ENCODE measurements at regions not wholly inside any gene's neighbourhood (a gene's known extent, or its start where the extent isn't known, plus 50 kb on each side); places are given as distances from the start of the nearest gene placed in this dataset.

DNA sequence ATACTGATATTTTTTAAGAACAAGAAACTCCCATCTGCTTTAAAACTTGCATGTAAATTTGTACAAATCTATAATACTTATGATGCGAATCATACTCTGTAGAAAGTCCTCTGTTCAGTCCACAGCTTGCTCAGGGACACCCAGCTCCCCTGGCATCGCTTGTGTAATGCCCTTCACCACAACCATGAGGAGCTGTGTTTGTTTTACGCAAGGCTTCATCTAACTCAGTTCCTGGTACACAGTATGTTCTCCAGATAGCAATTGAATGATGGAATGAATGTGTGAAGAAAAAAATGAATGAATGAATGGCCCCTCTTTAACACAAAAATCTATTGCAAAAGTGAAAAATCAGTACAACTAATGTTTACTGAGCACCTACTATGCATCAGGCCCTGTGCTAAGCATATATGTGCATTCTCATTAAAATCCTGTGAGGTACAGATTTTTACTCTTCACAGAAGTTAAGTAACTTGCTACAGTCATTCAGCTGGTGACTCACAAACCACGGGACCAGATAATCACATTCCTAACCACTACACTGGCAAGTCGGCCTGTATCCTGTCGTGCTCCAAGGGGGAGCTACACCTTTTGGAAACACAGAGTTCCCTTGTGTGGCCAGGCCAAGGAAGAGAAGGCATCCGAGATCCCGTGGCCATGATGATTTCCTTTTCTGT is 58.7 kb upstream of the KDR start:
- no peaks in the 10 kb centered on the region for H3K9me3 ChIP-seq (replicated peaks)
- peaks cover 48% of the 10 kb centered on the region for H3K4me1 ChIP-seq
- H3K4me3 ChIP-seq = no peak overlapping the region
- no peaks in the 10 kb centered on the region for H3K27me3 ChIP-seq (ENCODE audit: low read depth)
- no peak for DNase-seq
- no peaks in the 10 kb centered on the region for H3K36me3 ChIP-seq
- intact Hi-C loops (cut with micrococcal nuclease) = no loop called here
- TF ChIP-seq, protein P1, sequence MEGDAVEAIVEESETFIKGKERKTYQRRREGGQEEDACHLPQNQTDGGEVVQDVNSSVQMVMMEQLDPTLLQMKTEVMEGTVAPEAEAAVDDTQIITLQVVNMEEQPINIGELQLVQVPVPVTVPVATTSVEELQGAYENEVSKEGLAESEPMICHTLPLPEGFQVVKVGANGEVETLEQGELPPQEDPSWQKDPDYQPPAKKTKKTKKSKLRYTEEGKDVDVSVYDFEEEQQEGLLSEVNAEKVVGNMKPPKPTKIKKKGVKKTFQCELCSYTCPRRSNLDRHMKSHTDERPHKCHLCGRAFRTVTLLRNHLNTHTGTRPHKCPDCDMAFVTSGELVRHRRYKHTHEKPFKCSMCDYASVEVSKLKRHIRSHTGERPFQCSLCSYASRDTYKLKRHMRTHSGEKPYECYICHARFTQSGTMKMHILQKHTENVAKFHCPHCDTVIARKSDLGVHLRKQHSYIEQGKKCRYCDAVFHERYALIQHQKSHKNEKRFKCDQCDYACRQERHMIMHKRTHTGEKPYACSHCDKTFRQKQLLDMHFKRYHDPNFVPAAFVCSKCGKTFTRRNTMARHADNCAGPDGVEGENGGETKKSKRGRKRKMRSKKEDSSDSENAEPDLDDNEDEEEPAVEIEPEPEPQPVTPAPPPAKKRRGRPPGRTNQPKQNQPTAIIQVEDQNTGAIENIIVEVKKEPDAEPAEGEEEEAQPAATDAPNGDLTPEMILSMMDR (IDR thresholded peaks at IDR 0.05; ENCODE audit: borderline replicate concordance) = no peak
- H3K27ac ChIP-seq (replicated peaks) = peak overlapping the region; percentile 42

DNA sequence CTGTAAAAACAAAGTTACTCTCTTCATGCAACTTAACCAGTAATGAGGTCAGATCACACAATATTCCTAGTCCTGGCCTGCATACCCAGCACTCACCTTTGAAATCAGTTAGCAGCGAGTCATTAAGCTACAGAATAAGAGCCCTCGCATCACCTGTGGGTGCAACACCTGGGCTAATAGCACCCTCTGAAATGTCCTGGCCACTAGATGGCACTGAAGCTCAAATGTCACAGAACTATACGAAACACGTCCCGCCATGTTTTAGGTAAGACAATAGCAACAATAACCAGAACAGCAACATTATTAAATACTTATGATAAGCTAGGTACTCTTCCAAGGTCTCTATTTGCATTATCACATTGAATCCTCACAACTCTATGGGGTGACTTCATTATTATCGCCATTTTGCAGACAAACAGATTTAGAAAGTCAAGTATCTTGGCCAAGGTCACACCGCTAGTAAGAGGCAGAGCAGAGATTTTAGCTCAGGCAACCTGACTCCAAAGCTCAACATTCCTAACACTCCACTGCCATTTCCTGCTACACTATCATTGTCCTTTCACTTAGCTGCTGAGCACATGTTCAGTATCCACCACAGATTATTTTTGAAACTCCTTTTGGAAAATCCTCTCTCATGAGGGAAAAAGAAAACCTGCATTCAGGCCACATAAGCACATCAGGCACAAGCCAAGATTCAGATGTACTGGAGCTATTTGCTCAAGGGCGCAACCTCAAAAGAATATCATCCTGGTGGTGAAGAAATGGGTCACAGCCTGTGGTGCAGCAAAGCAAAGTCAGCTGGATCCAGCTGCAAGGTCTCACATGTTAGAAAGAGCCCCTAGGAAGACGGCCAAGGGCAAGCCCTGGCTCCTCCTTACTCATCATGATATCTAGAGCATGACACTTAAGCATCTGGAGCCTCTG is 59.5 kb upstream of the KDR start:
- no peaks in the 10 kb centered on the region for H3K9me3 ChIP-seq (replicated peaks)
- H3K27ac ChIP-seq (replicated peaks) = peak overlapping the region; percentile 42
- H3K27me3 ChIP-seq (ENCODE audit: low read depth) = no peaks in the 10 kb centered on the region
- H3K4me1 ChIP-seq = peaks cover 48% of the 10 kb centered on the region
- H3K36me3 ChIP-seq = no peaks in the 10 kb centered on the region
- intact Hi-C loops (cut with micrococcal nuclease) = no loop called here
- TF ChIP-seq, protein P1 (IDR thresholded peaks at IDR 0.05; ENCODE audit: borderline replicate concordance) = peak; percentile 38
- H3K4me3 ChIP-seq = no peak overlapping the region
- DNase-seq = peak; percentile 24

DNA sequence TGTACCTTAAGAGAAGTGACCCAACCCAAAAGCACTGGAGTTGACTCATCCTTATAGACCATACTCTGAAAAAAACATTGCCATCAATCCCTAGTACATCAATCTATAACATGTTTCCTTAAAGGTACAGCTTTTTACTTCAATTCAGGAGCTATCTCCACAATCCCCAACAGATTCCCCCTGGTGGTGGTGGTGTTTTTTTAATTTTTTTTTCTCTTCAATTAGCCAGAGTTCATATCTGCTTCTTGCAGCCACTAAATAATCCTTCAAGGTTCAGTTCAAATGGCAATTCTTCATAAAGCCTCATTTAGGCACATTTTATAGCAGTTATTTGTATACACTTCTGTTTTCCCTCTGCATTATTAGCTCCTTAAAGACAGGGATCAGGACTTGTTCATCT is 60.7 kb upstream of the KDR start:
- intact Hi-C loops (cut with micrococcal nuclease) = no loop called here
- DNase-seq = no peak
- Histone ChIP-seq H3K36me3 (no peaks in the 10 kb centered on the region), H3K4me1 (peaks cover 45% of the 10 kb centered on the region), H3K27me3 (ENCODE audit: low read depth) (no peaks in the 10 kb centered on the region), H3K9me3 (replicated peaks) (peaks cover 5% of the 10 kb centered on the region), H3K4me3 (no peak overlapping the region), H3K27ac (replicated peaks) (peak overlapping the region; percentile 47)
- TF ChIP-seq, protein P1 (IDR thresholded peaks at IDR 0.05; ENCODE audit: borderline replicate concordance) = peak; percentile 17

DNA sequence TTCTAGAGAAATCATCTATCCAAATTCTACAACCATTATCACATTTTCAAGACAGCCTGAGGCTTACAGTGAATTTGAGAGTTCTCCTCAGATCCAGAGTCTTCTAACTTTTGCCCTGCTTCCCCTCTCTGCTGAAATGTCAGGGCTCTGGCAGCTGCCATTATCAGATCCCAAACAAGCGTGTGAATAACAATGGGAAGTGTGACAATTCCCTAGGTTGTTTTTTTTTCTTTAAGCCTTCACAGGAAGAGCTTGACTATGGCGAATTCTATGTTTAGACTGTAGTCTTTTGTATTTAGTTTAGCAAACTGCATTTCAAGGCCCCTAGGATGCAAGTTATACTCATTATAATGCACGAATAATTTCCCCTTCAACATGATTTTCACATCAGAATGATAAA is 61.3 kb upstream of the KDR start:
- intact Hi-C loops (cut with micrococcal nuclease) = no loop called here
- peaks cover 40% of the 10 kb centered on the region for H3K4me1 ChIP-seq
- no peak for DNase-seq

DNA sequence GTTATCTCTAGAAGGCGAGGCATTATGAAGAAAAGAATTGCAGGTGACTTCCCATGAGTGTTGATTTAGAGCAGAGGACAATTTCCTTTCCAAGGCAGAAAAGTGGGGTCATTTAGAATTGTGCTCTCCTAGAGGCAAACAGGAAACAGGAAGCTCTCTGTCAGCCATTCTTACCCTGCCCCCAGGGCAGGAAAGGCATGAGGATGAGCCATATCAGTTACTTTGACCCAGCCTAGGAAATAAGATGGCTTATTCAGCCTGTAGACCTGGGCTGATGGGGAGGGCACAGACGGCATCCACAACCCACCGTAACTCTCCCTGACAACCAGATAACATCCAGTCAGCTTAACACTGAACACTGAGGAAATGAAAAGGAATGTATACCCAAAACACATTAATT is 88.8 kb upstream of the KDR start:
- H3K4me1 ChIP-seq = peaks cover 8% of the 10 kb centered on the region
- H3K9me3 ChIP-seq (replicated peaks) = peaks cover 7% of the 10 kb centered on the region
- TF ChIP-seq, protein P1 (IDR thresholded peaks at IDR 0.05; ENCODE audit: borderline replicate concordance) = no peak
- no peaks in the 10 kb centered on the region for H3K36me3 ChIP-seq
- no peak overlapping the region for H3K4me3 ChIP-seq
- no peaks in the 10 kb centered on the region for H3K27me3 ChIP-seq (ENCODE audit: low read depth)
- peak overlapping the region; percentile 36 for H3K27ac ChIP-seq (replicated peaks)
- intact Hi-C loops (cut with micrococcal nuclease) = no loop called here
- no peak for DNase-seq

More for the DNA sequence above, 61.3 kb upstream of the KDR start:
- Histone ChIP-seq H3K9me3 (replicated peaks) (peaks cover 11% of the 10 kb centered on the region), H3K4me3 (no peak overlapping the region), H3K27me3 (ENCODE audit: low read depth) (no peaks in the 10 kb centered on the region), H3K36me3 (no peaks in the 10 kb centered on the region), H3K27ac (replicated peaks) (peak overlapping the region; percentile 47)
- TF ChIP-seq, protein P1 (IDR thresholded peaks at IDR 0.05; ENCODE audit: borderline replicate concordance) = no peak

All from left ventricle myocardium inferior (tissue), 1 donor.